Activated CD4-positive, alpha-beta T cell treated with anti-CD3 and anti-CD28 coated beads for 36 hours (primary cell): ENCODE measurements at regions not wholly inside any gene's neighbourhood (a gene's known extent, or its start where the extent isn't known, plus 50 kb on each side); places are given as distances from the start of the nearest gene placed in this dataset.

Experiments
- ATAC-seq: fragments of 200-7000 bp; cut with Tn5 transposase; one replicate; pipeline ENCODE4 v1.10.0; 2021; ENCODE audit warnings: mild to moderate bottlenecking, moderate library complexity
- CTCF ChIA-PET: fragments of 350-600 bp; sonication (Branson Sonifier 250); formaldehyde crosslinking; loops from one replicate; lab custom pipeline; 2021; ENCODE audit warnings: antibody characterized with exemption; lab: Charles Lee
- POLR2A ChIA-PET: fragments of 350-600 bp; sonication (Branson Sonifier 250); formaldehyde crosslinking; loops from one replicate; lab custom pipeline; 2021; ENCODE audit warnings: antibody characterized with exemption, inconsistent platforms; lab: Charles Lee
- DNase-seq: peaks from one replicate; pipeline ENCODE4 v3.0.0-alpha.2; 2020
- H3K27ac Mint-ChIP-seq: one replicate; pipeline ENCODE4 v1.8.0; 2021; ENCODE audit warnings: mixed read lengths
- H3K27me3 Mint-ChIP-seq: one replicate; pipeline ENCODE4 v1.8.0; 2021; ENCODE audit warnings: mixed read lengths
- H3K36me3 Mint-ChIP-seq: one replicate; pipeline ENCODE4 v1.8.0; 2021; ENCODE audit warnings: low read depth, mixed read lengths
- H3K4me1 Mint-ChIP-seq: one replicate; pipeline ENCODE4 v1.8.0; 2021; ENCODE audit warnings: mixed read lengths
- H3K4me3 Mint-ChIP-seq: one replicate; pipeline ENCODE4 v1.8.0; 2021; ENCODE audit warnings: mild to moderate bottlenecking, moderate library complexity, mixed read lengths
- H3K9me3 Mint-ChIP-seq: one replicate; pipeline ENCODE4 v1.8.0; 2021; ENCODE audit warnings: low read depth, mixed read lengths
- intact Hi-C, 2 experiments: fragments of 100-400 bp; cut with DNase I in 1 of 2; cut with micrococcal nuclease in 1 of 2; formaldehyde crosslinking; loops; one replicate each; pipeline versions ENCODE4 v1.14.2 to v1.15.1; 2022 to 2024; cut with DNase I, micrococcal nuclease

- ChIA-PET POLR2A (no interaction called here), CTCF (no interaction called here)
- no peaks in the 10 kb centered on the region for H3K4me1 Mint-ChIP-seq
- H3K4me3 Mint-ChIP-seq, result no peak overlapping the region
- no peaks in the 10 kb centered on the region for H3K27me3 Mint-ChIP-seq
- H3K9me3 Mint-ChIP-seq, result peaks cover 8% of the 10 kb centered on the region
- no peak for DNase-seq
- no peak for ATAC-seq
- H3K36me3 Mint-ChIP-seq, result no peaks in the 10 kb centered on the region
- intact Hi-C loops, result no loop called here
- H3K27ac Mint-ChIP-seq, result no peak overlapping the region
These were observed 207.2 kb upstream of the PGR start for GRCh38 chr11:101336858-101337257.

DNA sequence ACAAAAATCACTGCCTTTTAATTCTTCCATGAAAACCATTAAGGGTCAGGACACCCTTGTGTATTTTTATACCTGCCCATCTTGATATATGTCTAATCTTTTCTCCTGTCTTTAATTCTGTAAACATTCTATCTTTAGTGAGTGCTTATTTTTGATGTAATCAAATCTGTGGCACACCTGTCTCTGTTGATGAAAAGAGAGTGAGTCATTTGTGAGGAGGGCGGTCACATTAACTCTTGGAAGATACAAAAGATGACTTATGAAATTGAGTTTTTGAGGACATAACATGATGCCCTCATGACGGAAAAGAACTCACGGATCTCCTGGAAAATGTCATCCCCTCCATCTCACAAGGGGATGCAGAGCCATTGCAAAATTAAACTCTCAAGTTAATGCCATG is 206.5 kb upstream of the PGR start:
- no peak for DNase-seq
- no peak overlapping the region for H3K4me3 Mint-ChIP-seq
- intact Hi-C loops, result no loop called here
- no peaks in the 10 kb centered on the region for H3K4me1 Mint-ChIP-seq
- ChIA-PET POLR2A (no interaction called here), CTCF (no interaction called here)
- H3K9me3 Mint-ChIP-seq, result peaks cover 11% of the 10 kb centered on the region
- no peak overlapping the region for H3K27ac Mint-ChIP-seq
- ATAC-seq, result no peak
- no peaks in the 10 kb centered on the region for H3K36me3 Mint-ChIP-seq
- no peaks in the 10 kb centered on the region for H3K27me3 Mint-ChIP-seq

- Mint-ChIP-seq H3K4me3 (no peak overlapping the region), H3K36me3 (no peaks in the 10 kb centered on the region), H3K27ac (no peak overlapping the region), H3K27me3 (no peaks in the 10 kb centered on the region), H3K4me1 (no peaks in the 10 kb centered on the region), H3K9me3 (peaks cover 12% of the 10 kb centered on the region)
- ChIA-PET POLR2A (no interaction called here), CTCF (interaction anchor here (0.7 kb wide), 1 partner anchor 9 kb away, joined by 3 read pairs; no protein-coding TSS in a partner anchor)
- intact Hi-C loops, result no loop called here
- DNase-seq (no peak), ATAC-seq (no peak)
These were observed 205.0 kb upstream of the PGR start for GRCh38 chr11:101334581-101334980.

GRCh38 chr11:101331411-101331810 is 201.8 kb upstream of the PGR start:
- DNase-seq (no peak), ATAC-seq (no peak)
- intact Hi-C loops, result no loop called here
- Mint-ChIP-seq H3K27ac (no peak overlapping the region), H3K27me3 (no peaks in the 10 kb centered on the region), H3K4me3 (no peak overlapping the region), H3K9me3 (peaks cover 11% of the 10 kb centered on the region), H3K4me1 (no peaks in the 10 kb centered on the region), H3K36me3 (no peaks in the 10 kb centered on the region)
- ChIA-PET POLR2A (no interaction called here), CTCF (no interaction called here)

DNA sequence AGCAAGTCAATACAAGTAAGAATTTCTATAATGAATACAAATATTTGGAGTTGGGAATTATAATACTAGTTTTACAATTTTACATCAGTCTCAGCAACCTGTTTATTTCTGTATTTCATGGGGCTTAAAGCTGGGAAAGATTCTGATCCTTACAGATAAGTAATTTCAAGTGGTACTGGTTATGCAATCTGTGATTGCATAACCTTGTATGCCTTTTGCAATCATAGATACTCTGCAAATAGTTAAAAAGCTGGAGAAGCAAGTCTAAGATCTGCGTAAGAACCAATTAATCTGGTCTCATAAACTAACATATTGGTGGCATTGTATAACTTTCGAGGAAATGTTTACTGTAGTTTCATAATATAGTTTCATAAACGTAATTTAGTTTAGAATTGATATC is 198.3 kb upstream of the PGR start:
- H3K4me1 Mint-ChIP-seq, result no peaks in the 10 kb centered on the region
- no peaks in the 10 kb centered on the region for H3K27me3 Mint-ChIP-seq
- H3K4me3 Mint-ChIP-seq, result no peak overlapping the region
- H3K36me3 Mint-ChIP-seq, result no peaks in the 10 kb centered on the region
- intact Hi-C loops, result no loop called here
- no peak for ATAC-seq
- CTCF ChIA-PET, result no interaction called here
- no peak for DNase-seq
- POLR2A ChIA-PET, result no interaction called here
- peaks cover 8% of the 10 kb centered on the region for H3K9me3 Mint-ChIP-seq
- H3K27ac Mint-ChIP-seq, result no peak overlapping the region

GRCh38 chr11:101326141-101326540 is 196.5 kb upstream of the PGR start:
- ATAC-seq (no peak), DNase-seq (no peak)
- Mint-ChIP-seq H3K4me1 (no peaks in the 10 kb centered on the region), H3K27ac (no peak overlapping the region), H3K27me3 (no peaks in the 10 kb centered on the region), H3K4me3 (no peak overlapping the region), H3K36me3 (no peaks in the 10 kb centered on the region), H3K9me3 (peaks cover 3% of the 10 kb centered on the region)
- ChIA-PET POLR2A (no interaction called here), CTCF (no interaction called here)
- intact Hi-C loops, result no loop called here

DNA sequence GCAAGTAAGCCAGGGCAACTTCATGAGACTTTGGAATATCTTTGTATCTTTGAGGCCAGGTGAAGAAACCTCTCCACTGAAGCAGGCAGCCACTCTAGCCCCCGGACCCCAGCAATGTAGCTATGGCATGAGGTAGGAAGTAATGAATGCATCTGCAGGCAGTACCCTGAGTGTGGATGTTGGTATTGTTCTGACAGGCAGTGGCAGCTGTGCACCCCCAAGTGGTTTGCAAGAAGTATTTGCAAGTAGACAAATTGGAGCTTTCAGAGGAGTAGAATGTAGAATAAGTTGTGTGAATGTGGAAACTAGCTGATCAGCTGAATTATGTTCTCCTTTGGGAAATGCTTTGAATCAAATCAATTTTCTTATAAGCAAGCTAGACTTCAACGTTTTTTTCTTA is 194.4 kb upstream of the PGR start:
- ChIA-PET CTCF (no interaction called here), POLR2A (no interaction called here)
- no peak overlapping the region for H3K27ac Mint-ChIP-seq
- intact Hi-C loops, result no loop called here
- peaks cover 2% of the 10 kb centered on the region for H3K9me3 Mint-ChIP-seq
- no peak overlapping the region for H3K4me3 Mint-ChIP-seq
- ATAC-seq (no peak), DNase-seq (no peak)
- H3K27me3 Mint-ChIP-seq, result no peaks in the 10 kb centered on the region
- H3K4me1 Mint-ChIP-seq, result no peaks in the 10 kb centered on the region
- no peaks in the 10 kb centered on the region for H3K36me3 Mint-ChIP-seq

GRCh38 chr11:101321222-101321621 is 191.6 kb upstream of the PGR start:
- intact Hi-C loops, result no loop called here
- CTCF ChIA-PET, result no interaction called here
- POLR2A ChIA-PET, result no interaction called here
- H3K4me1 Mint-ChIP-seq, result no peaks in the 10 kb centered on the region
- no peak overlapping the region for H3K27ac Mint-ChIP-seq
- peaks cover 5% of the 10 kb centered on the region for H3K9me3 Mint-ChIP-seq
- H3K36me3 Mint-ChIP-seq, result no peaks in the 10 kb centered on the region
- ATAC-seq (no peak), DNase-seq (no peak)
- no peaks in the 10 kb centered on the region for H3K27me3 Mint-ChIP-seq
- no peak overlapping the region for H3K4me3 Mint-ChIP-seq

DNA sequence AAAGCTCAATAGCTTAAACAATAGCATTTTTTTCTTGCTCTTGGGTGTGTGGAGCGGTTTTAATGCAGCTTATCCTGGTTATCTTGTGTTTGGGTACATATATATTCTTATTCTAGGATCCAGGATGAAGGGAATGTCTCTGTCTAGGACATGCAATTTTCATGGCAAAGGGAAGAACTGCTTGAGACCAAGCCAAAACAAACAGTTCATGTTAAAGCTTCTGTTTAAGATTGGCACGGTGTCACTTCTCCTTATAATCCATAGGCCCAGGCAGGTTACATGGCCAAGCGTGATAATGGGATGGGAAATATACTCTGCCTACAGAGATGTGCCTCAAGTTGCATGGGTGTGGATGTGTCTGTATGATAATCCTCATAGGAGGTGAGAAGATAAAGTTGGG is 177.1 kb upstream of the PGR start:
- Mint-ChIP-seq H3K4me1 (no peaks in the 10 kb centered on the region), H3K27ac (no peak overlapping the region), H3K27me3 (no peaks in the 10 kb centered on the region), H3K36me3 (no peaks in the 10 kb centered on the region), H3K9me3 (peaks cover 6% of the 10 kb centered on the region), H3K4me3 (no peak overlapping the region)
- POLR2A ChIA-PET, result no interaction called here
- intact Hi-C loops, result no loop called here
- CTCF ChIA-PET, result no interaction called here
- DNase-seq, result no peak
- no peak for ATAC-seq

DNA sequence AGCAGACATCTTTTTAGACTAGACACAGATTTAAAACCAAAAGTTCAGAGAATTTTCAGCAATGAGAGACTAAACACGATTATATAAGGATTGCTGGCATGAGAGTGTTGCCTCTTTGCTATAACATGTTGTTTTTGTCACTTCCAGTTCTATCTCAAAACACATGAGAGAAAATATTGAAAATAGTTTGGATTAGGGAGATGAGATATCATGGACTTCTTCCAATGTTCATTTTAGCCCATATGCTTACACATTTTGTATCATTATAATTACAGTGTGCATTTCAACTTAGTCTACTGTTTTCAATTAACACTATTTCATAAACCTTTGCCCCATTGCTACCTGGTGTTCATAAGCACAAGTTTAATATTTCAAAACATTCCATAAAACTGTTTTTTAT is 175.9 kb upstream of the PGR start:
- no peaks in the 10 kb centered on the region for H3K36me3 Mint-ChIP-seq
- no peak for ATAC-seq
- H3K9me3 Mint-ChIP-seq, result peaks cover 2% of the 10 kb centered on the region
- POLR2A ChIA-PET, result no interaction called here
- H3K4me1 Mint-ChIP-seq, result no peaks in the 10 kb centered on the region
- no peak overlapping the region for H3K27ac Mint-ChIP-seq
- no peaks in the 10 kb centered on the region for H3K27me3 Mint-ChIP-seq
- intact Hi-C loops, result no loop called here
- CTCF ChIA-PET, result no interaction called here
- DNase-seq, result no peak
- H3K4me3 Mint-ChIP-seq, result no peak overlapping the region

DNA sequence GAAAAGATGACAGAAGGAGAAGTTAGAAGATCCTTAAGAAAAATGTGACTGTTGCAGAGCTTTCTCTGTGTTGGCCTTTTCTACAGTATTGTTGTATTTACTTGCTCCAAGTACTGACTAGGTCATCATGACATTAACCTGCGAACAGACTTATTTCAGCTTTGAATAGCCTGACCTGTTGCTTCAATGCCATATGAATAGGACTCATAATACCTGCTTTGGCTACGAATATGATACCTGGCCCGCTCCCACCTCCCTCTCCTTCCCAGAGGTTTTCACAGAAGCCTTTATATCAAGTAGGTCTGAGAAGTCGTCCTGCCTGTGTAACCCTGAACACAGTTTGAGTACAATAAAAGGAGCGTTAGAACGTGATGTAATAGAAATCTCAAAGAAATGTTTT is 169.6 kb upstream of the PGR start:
- DNase-seq (no peak), ATAC-seq (no peak)
- ChIA-PET POLR2A (no interaction called here), CTCF (no interaction called here)
- Mint-ChIP-seq H3K27ac (no peak overlapping the region), H3K36me3 (no peaks in the 10 kb centered on the region), H3K4me1 (no peaks in the 10 kb centered on the region), H3K9me3 (peaks cover 12% of the 10 kb centered on the region), H3K27me3 (no peaks in the 10 kb centered on the region), H3K4me3 (no peak overlapping the region)
- intact Hi-C loops, result no loop called here

DNA sequence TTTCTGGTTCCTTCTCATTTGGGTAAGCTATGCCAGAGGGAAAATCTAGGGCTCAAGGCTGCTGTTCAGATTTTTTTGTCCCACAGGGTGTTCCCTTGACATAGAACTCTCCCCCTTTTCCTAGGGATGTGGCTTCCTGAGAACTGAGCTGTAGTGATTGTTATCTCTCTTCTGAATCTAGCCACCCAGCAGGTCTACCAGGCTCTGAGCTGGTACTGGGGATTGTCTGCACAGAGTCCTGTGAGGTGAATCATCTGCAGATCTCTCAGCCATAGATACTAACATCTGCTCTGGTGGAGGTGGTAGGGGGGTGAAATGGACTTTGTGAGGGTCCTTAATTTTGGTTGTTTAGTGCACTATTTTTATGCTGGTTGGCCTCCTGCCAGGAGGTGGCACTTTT is 167.3 kb upstream of the PGR start:
- POLR2A ChIA-PET, result no interaction called here
- DNase-seq (no peak), ATAC-seq (no peak)
- Mint-ChIP-seq H3K36me3 (no peaks in the 10 kb centered on the region), H3K4me3 (no peak overlapping the region), H3K27ac (no peak overlapping the region), H3K4me1 (no peaks in the 10 kb centered on the region), H3K27me3 (no peaks in the 10 kb centered on the region), H3K9me3 (peaks cover 17% of the 10 kb centered on the region)
- intact Hi-C loops, result no loop called here
- CTCF ChIA-PET, result interaction anchor here (0.6 kb wide), 1 partner anchor 184 kb away, joined by 3 read pairs; no protein-coding TSS in a partner anchor

- POLR2A ChIA-PET, result no interaction called here
- Mint-ChIP-seq H3K4me1 (no peaks in the 10 kb centered on the region), H3K27ac (no peak overlapping the region), H3K9me3 (peaks cover 18% of the 10 kb centered on the region), H3K36me3 (no peaks in the 10 kb centered on the region), H3K4me3 (no peak overlapping the region), H3K27me3 (no peaks in the 10 kb centered on the region)
- CTCF ChIA-PET, result no interaction called here
- intact Hi-C loops, result no loop called here
- DNase-seq (no peak), ATAC-seq (no peak)
These were observed 163.1 kb upstream of the PGR start for GRCh38 chr11:101292661-101293240.
